Stomach (tissue), 8 donors: ENCODE measurements at regions not wholly inside any gene's neighbourhood (a gene's known extent, or its start where the extent isn't known, plus 50 kb on each side); places are given as distances from the start of the nearest gene placed in this dataset.
A peak's percentile ranks its signal among the peaks of the same experiment; 100 is the strongest.

Experiments used
- DNase-seq, 2 donors: peaks; one replicate each; pipeline versions ENCODE4 v3.0.0 to v3.0.0-alpha.2; 2013 to 2019
- H3K27ac ChIP-seq, 5 donors: fragments of 200-600 bp in 4 of 5; sonication (generic) in 4 of 5; one replicate each; pipeline ENCODE4 v1.5.1; 2013 to 2019; ENCODE audit warnings: mild to moderate bottlenecking in 1 of 5, moderate library complexity in 1 of 5
- H3K27me3 ChIP-seq, 3 donors: fragments of 200-600 bp; sonication (generic); one replicate each; pipeline ENCODE4 v1.5.1; 2017 to 2019; ENCODE audit warnings: mixed run types in 1 of 3
- H3K36me3 ChIP-seq, 4 donors: fragments of 200-600 bp; sonication (generic); 1 replicate in 3 of 4; 2 replicates in 1 of 4; pipeline ENCODE4 v1.5.1; 2016 to 2019
- H3K4me1 ChIP-seq, 4 donors: fragments of 200-600 bp; sonication (generic); one replicate each; pipeline ENCODE4 v1.5.1; 2016 to 2019
- H3K4me3 ChIP-seq, 4 donors: fragments of 200-600 bp; sonication (generic) in 3 of 4; one replicate each; pipeline ENCODE4 v1.5.1; 2016 to 2019; ENCODE audit warnings: mild to moderate bottlenecking in 1 of 4
- H3K9me3 ChIP-seq, 4 donors: fragments of 200-600 bp; sonication (generic); one replicate each; pipeline ENCODE4 v1.5.1; 2016 to 2019
- EP300 ChIP-seq: sonication (generic); formaldehyde crosslinking; IDR thresholded peaks from one replicate; pipeline ENCODE4 v1.6.1; 2017; ENCODE audit warnings: antibody characterized with exemption
- POLR2A ChIP-seq, 4 donors: fragments of 450-650 bp; IDR thresholded peaks; one replicate each; pipeline ENCODE4 v1.6.1; 2016; ENCODE audit warnings: antibody characterized with exemption in 4 of 4, control low read depth in 2 of 4, mild to moderate bottlenecking in 1 of 4, moderate library complexity in 1 of 4
- POLR2AphosphoS5 ChIP-seq, 3 donors: sonication (generic); formaldehyde crosslinking; IDR thresholded peaks; one replicate each; pipeline ENCODE4 v1.6.1; 2016; ENCODE audit warnings: antibody characterized with exemption in 3 of 3
- WGBS, 5 donors: extraction: QIAGEN DNeasy Blood & Tissue Kit in 3 of 5; methylation state at CpG; one replicate each; pipeline versions ENCODE4 v1.1.5 to v1.1.7; 2013 to 2018; 5-methylcytosine and 5-hydroxymethylcytosine counted together
- intact Hi-C: fragments of 100-400 bp; cut with DNase I; formaldehyde crosslinking; loops from one replicate; pipeline ENCODE4 v1.15.1; 2023; ENCODE audit warnings: low total_unique reads
- TF ChIP-seq, protein P1 (sequence below), 7 experiments: fragments of 450-650 bp in 4 of 7; fragments of 200-600 bp in 3 of 7; sonication (generic) in 3 of 7; IDR thresholded peaks; one replicate each; pipeline ENCODE4 v1.5.1; 2016 to 2019; ENCODE audit warnings: antibody characterized with exemption in 7 of 7, control low read depth in 2 of 7, mild to moderate bottlenecking in 1 of 7
- donor health status: healthy with polysubstance abuse.
- donor health status: Bipolar disorder and iron deficiency.
- donor health status: healthy.

DNA sequence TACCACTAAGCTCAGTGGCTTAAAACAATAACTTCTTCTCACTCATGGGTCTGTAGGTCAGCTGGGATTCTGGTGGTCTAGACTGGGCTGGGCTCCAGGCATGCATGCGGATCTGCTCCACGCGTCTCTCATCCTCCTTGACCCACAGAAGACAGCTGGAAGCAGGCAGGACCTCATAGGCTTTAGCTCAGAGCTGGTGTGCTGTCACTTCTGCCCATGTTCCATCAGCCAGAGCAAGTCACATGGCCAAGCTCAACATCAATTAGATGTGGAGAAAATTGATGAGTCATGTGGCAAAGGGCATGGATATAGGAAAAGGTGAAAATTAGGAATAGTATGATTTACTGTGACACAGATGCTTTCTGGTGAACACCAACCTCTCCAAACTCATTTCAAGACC, 57.4 kb upstream of the PSMF1 start:
- 66 to 94% (median 83%) methylated on average over 3 of the region's 3 CpGs for WGBS, 5 donors
- no peak for DNase-seq
- no peak overlapping the region for H3K4me3 ChIP-seq
- intact Hi-C loops = no loop called here
- H3K27ac ChIP-seq = no peak overlapping the region
- H3K9me3 ChIP-seq = no peaks in the 10 kb centered on the region
- H3K36me3 ChIP-seq = no peaks in the 10 kb centered on the region
- no peaks in the 10 kb centered on the region for H3K27me3 ChIP-seq
- TF ChIP-seq, protein P1, sequence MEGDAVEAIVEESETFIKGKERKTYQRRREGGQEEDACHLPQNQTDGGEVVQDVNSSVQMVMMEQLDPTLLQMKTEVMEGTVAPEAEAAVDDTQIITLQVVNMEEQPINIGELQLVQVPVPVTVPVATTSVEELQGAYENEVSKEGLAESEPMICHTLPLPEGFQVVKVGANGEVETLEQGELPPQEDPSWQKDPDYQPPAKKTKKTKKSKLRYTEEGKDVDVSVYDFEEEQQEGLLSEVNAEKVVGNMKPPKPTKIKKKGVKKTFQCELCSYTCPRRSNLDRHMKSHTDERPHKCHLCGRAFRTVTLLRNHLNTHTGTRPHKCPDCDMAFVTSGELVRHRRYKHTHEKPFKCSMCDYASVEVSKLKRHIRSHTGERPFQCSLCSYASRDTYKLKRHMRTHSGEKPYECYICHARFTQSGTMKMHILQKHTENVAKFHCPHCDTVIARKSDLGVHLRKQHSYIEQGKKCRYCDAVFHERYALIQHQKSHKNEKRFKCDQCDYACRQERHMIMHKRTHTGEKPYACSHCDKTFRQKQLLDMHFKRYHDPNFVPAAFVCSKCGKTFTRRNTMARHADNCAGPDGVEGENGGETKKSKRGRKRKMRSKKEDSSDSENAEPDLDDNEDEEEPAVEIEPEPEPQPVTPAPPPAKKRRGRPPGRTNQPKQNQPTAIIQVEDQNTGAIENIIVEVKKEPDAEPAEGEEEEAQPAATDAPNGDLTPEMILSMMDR (IDR thresholded peaks at IDR 0.05) = no peak
- TF ChIP-seq POLR2AphosphoS5 (IDR thresholded peaks at IDR 0.05) (no peak), POLR2A (IDR thresholded peaks at IDR 0.05) (no peak), EP300 (no peak)
- H3K4me1 ChIP-seq = no peaks in the 10 kb centered on the region

GRCh38 chr20:1061484-1062221, 56.7 kb upstream of the PSMF1 start:
- no peak for DNase-seq
- H3K9me3 ChIP-seq = no peaks in the 10 kb centered on the region
- no peak overlapping the region for H3K27ac ChIP-seq
- intact Hi-C loops = no loop called here
- no peak overlapping the region for H3K4me3 ChIP-seq
- H3K36me3 ChIP-seq = no peaks in the 10 kb centered on the region
- H3K27me3 ChIP-seq = no peaks in the 10 kb centered on the region
- no peaks in the 10 kb centered on the region for H3K4me1 ChIP-seq
- TF ChIP-seq, protein P1 (IDR thresholded peaks at IDR 0.05) = no peak
- TF ChIP-seq POLR2A (IDR thresholded peaks at IDR 0.05) = no peak
- TF ChIP-seq POLR2AphosphoS5 (IDR thresholded peaks at IDR 0.05) = no peak
- no peak for TF ChIP-seq EP300

GRCh38 chr20:1062334-1063010, 55.9 kb upstream of the PSMF1 start:
- Histone ChIP-seq H3K4me3 (no peak overlapping the region), H3K27me3 (no peaks in the 10 kb centered on the region), H3K36me3 (no peaks in the 10 kb centered on the region), H3K4me1 (no peaks in the 10 kb centered on the region), H3K27ac (peak overlapping the region in 1 of 5 donors; percentile 11), H3K9me3 (peaks cover 0 to 5% (median 0%) of the 10 kb centered on the region in 4 donors)
- intact Hi-C loops = no loop called here
- WGBS, 5 donors = 34 to 68% (median 39%) methylated on average over 6 of the region's 6 CpGs
- peak; percentile 26 to 38 for DNase-seq
- no peak for TF ChIP-seq EP300
- no peak for TF ChIP-seq POLR2AphosphoS5 (IDR thresholded peaks at IDR 0.05)
- TF ChIP-seq, protein P1 (IDR thresholded peaks at IDR 0.05) = no peak
- TF ChIP-seq POLR2A (IDR thresholded peaks at IDR 0.05) = no peak
